ENCODE measurements at regions not wholly inside any gene's neighbourhood (a gene's known extent, or its start where the extent isn't known, plus 50 kb on each side); places are given as distances from the start of the nearest gene placed in this dataset.

GRCh38 chr11:128404437-128404836 is 182.9 kb downstream of the ETS1 start:
- no peak for ATAC-seq
- TF ChIP-seq CSRNP3 (CRISPR knock-in tag; IDR thresholded peaks at IDR 0.05) (no peak), GLIS3 (CRISPR knock-in tag; IDR thresholded peaks at IDR 0.05) (no peak), SNAI2 (CRISPR knock-in tag; IDR thresholded peaks at IDR 0.05) (no peak), POU6F1 (CRISPR knock-in tag; IDR thresholded peaks at IDR 0.05; ENCODE audit: borderline replicate concordance, low read depth) (no peak), ZFP3 (CRISPR knock-in tag; IDR thresholded peaks at IDR 0.05) (no peak), ARNTL (CRISPR knock-in tag; IDR thresholded peaks at IDR 0.05; ENCODE audit: borderline replicate concordance, low read depth) (no peak), TCF4 (CRISPR knock-in tag; IDR thresholded peaks at IDR 0.05; ENCODE audit: borderline replicate concordance) (no peak), ZNF8 (CRISPR knock-in tag; IDR thresholded peaks at IDR 0.05) (no peak), ZC3H10 (CRISPR knock-in tag; IDR thresholded peaks at IDR 0.05) (no peak), PPARA (CRISPR knock-in tag; IDR thresholded peaks at IDR 0.05; ENCODE audit: borderline replicate concordance) (no peak), PATZ1 (CRISPR knock-in tag; IDR thresholded peaks at IDR 0.05; ENCODE audit: borderline replicate concordance) (no peak), CSDC2 (CRISPR knock-in tag; IDR thresholded peaks at IDR 0.05) (no peak), TSHZ2 (CRISPR knock-in tag; IDR thresholded peaks at IDR 0.05) (no peak), ESRRG (CRISPR knock-in tag; IDR thresholded peaks at IDR 0.05) (no peak), ZFP30 (CRISPR knock-in tag; IDR thresholded peaks at IDR 0.05) (no peak), BACH2 (CRISPR knock-in tag; IDR thresholded peaks at IDR 0.05; ENCODE audit: borderline replicate concordance) (no peak), TOX (CRISPR knock-in tag; IDR thresholded peaks at IDR 0.05; ENCODE audit: borderline replicate concordance) (no peak), ZNF70 (CRISPR knock-in tag; IDR thresholded peaks at IDR 0.05) (no peak)

- peak; percentile 92 for ATAC-seq
- TF ChIP-seq CSDC2 (CRISPR knock-in tag; IDR thresholded peaks at IDR 0.05) (no peak), ISL1 (CRISPR knock-in tag; IDR thresholded peaks at IDR 0.05) (peak; percentile 63), ZC3H10 (CRISPR knock-in tag; IDR thresholded peaks at IDR 0.05) (no peak), GLIS3 (CRISPR knock-in tag; IDR thresholded peaks at IDR 0.05) (no peak), ESRRG (CRISPR knock-in tag; IDR thresholded peaks at IDR 0.05) (no peak), TCF4 (CRISPR knock-in tag; IDR thresholded peaks at IDR 0.05; ENCODE audit: borderline replicate concordance) (peak; percentile 89), POU6F1 (CRISPR knock-in tag; IDR thresholded peaks at IDR 0.05; ENCODE audit: borderline replicate concordance, low read depth) (no peak), BACH2 (CRISPR knock-in tag; IDR thresholded peaks at IDR 0.05; ENCODE audit: borderline replicate concordance) (no peak), OSR1 (CRISPR knock-in tag; IDR thresholded peaks at IDR 0.05) (no peak), CREB5 (CRISPR knock-in tag; IDR thresholded peaks at IDR 0.05; ENCODE audit: low read depth) (peak; percentile 23; the same call in 1 of the 2 replicates), PATZ1 (CRISPR knock-in tag; IDR thresholded peaks at IDR 0.05; ENCODE audit: borderline replicate concordance) (no peak), ZNF8 (CRISPR knock-in tag; IDR thresholded peaks at IDR 0.05) (no peak), SNAI2 (CRISPR knock-in tag; IDR thresholded peaks at IDR 0.05) (no peak), CSRNP3 (CRISPR knock-in tag; IDR thresholded peaks at IDR 0.05) (0 out of 2 replicates have a peak, but pooled peaks have one; percentile 11), ZNF565 (CRISPR knock-in tag; conservative IDR thresholded peaks at IDR 0.05; ENCODE audit: low read depth) (no peak), TOX (CRISPR knock-in tag; IDR thresholded peaks at IDR 0.05; ENCODE audit: borderline replicate concordance) (no peak), ZFP3 (CRISPR knock-in tag; IDR thresholded peaks at IDR 0.05) (peak; percentile 99), ZFP30 (CRISPR knock-in tag; IDR thresholded peaks at IDR 0.05) (no peak), ARNTL (CRISPR knock-in tag; IDR thresholded peaks at IDR 0.05; ENCODE audit: borderline replicate concordance, low read depth) (no peak)
Observed at GRCh38 chr11:128400382-128401203, 186.8 kb downstream of the ETS1 start.
